Fibroblast of skin of right quadriceps (primary cell): ENCODE measurements at regions not wholly inside any gene's neighbourhood (a gene's known extent, or its start where the extent isn't known, plus 50 kb on each side); places are given as distances from the start of the nearest gene placed in this dataset.
"Not testable (repeated sequence)": the region's sequence is repeated elsewhere in the genome, so short reads cannot be mapped to it uniquely, and the experiment has no call there.

Experiments used
- DNase-seq: peaks from one replicate; pipeline ENCODE4 v3.0.0-alpha.2; 2013

- DNase-seq = no peak
Observed at GRCh38 chr5:85428426-85428934, 1043.8 kb upstream of the EDIL3 start.

DNA sequence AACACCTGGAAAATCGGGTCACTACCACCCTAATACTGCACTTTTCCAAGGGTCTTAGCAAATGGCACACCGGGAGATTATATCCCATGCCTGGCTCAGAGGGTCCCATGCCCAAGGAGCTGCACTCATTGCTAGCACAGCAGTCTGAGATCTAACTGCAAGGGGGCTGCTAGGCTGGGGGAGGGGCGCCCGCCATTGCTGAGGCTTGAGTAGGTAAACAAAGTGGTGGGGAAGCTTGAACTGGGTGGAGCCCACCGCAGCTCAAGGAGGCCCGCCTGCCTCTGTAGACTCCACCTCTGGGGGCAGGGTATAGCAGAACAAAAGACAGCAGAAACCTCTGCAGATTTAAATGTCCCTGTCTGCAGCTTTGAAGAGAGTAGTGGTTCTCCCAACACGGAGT is 1047.0 kb upstream of the EDIL3 start:
- DNase-seq = not testable (repeated sequence)

DNA sequence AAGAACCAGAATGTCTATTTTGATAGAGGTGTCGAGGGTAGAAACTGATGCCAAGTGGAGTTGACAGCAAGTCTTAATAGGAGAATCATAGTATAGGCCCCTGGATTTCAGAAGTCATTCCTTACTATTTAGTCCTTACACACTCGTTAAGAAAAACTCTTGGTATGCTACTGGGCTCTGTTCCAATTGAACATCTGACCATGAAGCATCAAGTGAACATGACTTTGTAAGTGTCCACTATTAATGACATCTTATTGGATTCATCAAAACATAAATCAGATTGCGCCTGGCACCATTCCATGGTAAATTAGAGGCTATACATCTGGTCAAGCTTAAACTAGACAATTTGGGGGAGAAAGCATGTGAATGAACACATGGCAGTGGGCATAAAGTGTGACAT is 1056.5 kb upstream of the EDIL3 start:
- no peak for DNase-seq

GRCh38 chr5:85441853-85442252 is 1057.2 kb upstream of the EDIL3 start:
- no peak for DNase-seq

DNA sequence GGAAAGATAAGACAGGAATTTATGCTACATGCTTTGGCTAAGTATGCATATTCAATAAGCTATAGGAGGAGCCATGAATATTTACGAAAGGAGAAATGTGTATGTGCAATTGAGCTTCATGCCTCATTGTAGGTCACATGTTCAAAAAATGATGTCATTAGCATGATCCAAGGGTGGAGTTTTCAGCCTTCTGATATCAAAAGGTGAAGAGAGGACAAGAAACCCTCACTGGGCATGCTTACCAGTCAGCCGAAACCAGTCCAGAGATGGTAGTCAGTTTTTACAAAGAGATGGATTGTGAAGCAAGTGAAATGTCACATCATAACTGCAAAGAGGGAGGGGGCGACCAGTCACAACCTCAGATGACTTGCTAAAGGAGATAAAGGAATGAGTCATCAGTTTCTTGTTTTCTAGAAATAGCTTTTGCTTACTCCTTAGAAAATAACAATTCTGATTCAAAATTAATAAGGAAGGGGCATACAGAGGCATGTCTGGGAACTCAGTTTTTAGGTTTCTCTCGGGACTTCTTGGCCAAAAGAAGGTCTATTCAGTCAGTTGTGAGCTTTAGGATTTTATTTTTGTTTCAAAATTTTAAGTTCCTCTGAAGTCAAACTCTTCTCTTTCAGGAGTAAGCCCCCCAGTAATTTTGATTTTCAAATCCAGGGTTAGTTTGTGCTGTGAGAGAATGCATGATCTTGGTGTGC is 1067.8 kb upstream of the EDIL3 start:
- DNase-seq = no peak

GRCh38 chr5:85453026-85453349 is 1068.3 kb upstream of the EDIL3 start:
- DNase-seq = no peak

DNA sequence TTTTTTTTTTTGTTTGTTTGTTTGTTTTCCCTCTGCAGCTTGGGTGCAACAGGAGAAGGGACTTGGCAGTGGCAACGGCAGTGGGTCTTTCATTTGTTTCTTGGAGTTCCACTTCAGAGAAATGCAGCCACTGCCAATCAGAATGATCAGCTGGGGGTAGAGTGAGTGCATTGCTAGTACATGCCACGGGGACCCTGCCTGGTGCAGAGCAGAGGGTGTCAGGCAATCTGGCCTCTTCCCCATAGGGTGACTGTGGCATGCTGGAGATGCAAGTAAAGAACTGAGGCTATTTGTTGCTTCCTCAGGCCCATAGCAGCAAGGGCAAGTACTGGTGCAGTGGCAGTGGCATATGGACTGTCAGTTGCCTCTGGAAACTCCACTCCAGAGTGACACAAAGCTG is 1073.6 kb upstream of the EDIL3 start:
- DNase-seq = no peak

DNA sequence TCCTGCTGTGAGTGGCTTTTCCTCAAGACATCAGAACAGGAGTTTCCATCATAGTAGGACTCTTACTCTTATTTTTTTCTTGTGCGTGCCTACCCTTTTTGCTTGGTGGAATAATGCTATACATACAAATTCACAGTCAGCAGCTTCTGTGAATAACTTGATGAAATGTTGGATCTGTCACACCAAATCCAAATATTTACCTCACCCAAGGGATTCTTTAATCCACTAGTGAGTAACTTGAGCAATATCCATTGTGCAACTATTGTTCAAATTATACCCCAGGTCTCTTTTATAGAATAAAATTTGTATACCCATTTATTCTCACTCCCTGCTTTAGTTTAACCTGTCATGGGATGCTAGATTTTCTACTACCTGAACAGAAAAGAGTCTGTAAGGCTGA is 1078.3 kb upstream of the EDIL3 start:
- no peak for DNase-seq

GRCh38 chr5:85466423-85466822 is 1081.7 kb upstream of the EDIL3 start:
- no peak for DNase-seq

DNA sequence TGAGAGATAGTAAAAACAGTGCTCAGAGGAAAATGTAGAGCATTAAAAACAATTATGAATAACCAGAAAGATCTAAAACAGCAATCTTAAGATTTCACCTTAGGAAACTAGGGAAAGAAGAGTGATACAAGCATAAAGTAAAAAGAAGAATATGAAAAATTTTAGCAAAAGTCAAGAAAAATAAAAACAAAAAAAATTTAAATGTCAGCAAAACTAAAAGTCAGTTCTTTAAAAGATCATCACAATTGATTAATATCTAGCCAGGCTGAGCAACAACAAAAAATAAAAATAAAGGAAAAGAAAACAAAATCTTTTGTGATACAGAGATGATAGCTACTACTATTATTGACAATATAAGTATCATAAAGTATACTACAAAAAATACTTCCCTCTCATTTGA is 1088.1 kb upstream of the EDIL3 start:
- DNase-seq = no peak

- DNase-seq = not testable (repeated sequence)
Observed at GRCh38 chr5:85475151-85475550, 1090.5 kb upstream of the EDIL3 start.

DNA sequence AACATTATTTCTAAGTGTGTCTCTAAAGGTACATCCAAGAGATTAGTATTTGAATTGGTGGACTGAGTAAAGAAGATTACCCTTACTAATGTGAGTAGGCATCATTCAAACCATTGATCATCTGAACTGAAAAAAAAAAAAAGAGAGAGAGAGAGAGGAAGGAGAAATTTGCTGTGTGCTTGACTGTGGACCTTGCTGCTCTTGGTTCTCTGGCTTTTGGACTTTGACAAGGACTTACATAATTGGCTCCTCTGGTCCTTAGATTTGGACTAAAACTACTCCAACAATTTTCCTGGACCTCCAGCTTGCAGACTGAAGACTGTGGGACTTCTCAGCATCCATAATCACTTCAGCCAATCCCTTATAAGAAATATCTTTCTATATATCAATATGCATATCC is 1091.9 kb upstream of the EDIL3 start:
- DNase-seq = no peak

DNA sequence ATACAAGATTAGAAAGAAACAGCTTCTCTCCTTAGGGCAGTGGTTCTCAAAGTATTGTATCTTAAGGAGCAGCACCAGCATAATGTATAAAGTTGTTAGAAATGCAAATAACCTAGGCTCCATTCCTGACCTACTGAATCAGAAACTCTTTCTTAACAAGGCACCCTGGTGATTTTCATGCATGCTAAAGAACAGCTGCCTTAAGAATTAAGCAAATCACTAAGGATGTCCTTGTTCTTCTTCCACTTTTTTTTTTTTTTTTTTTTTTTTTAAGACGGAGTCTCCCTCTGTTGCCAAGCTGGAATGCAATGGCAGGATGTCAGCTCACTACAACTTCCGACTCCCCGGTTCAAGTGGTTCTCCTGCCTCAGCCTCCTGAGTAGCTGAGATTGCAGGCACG is 1095.2 kb upstream of the EDIL3 start:
- no peak for DNase-seq

GRCh38 chr5:85484982-85485574 is 1100.4 kb upstream of the EDIL3 start:
- DNase-seq = no peak

- no peak for DNase-seq
Observed at GRCh38 chr5:85488295-85488694, 1103.6 kb upstream of the EDIL3 start.

DNA sequence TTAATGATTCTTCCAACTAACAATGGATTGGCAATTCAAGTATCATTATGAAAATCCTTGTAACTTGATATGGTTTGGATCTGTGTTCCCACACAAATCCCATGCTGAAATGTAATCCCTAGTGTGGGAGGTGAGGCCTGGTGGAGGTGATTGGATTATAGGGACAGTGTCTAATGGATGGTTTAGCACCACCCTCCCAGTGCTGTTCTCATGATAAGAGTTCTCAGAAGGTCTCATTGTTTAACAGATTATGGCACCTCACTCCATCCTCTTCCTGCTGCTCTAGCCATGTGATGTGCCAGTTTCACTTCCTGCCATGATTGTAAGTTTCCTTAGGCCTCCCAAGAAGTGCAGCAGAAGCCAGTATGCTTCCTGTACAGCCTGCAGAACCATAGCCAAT is 1116.2 kb upstream of the EDIL3 start:
- no peak for DNase-seq

- no peak for DNase-seq
Observed at GRCh38 chr5:85512896-85513295, 1104.8 kb upstream of the COX7C start.

DNA sequence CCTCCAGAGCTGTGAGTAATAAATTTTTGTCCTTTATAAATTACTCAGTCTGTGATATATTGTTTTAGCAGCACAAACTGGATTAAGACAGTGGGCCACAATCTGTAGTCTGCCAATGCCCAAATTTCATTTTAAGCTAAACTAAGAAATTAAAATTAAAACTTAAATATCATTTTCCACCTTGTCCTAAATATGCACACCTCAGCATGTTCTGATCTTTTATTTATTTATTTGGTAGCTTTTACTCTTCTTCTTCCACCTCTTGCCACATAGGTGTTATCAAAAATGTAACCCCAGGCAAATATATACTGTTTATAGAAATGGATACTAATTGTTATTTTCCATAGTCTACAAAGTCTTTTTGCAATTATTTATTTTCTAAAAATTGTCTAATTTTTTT is 1102.2 kb upstream of the COX7C start:
- no peak for DNase-seq

DNA sequence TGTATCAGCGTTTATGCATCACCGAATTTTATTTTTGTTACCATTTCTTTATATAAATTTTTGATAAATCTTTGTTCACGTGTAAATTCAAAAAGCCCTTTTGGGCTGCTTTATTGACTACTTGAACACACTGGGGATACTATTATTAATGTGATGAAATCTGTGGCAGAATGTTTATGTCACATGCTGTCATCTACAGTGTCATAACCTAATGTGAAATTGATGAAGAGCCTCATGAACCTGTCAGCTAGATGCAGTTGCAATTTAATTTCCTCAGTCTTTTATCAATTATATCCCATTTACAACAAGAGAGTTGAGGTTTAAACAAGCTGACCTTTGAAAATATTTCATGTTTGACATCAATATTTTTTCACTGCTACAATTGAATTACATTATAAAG is 1100.4 kb upstream of the COX7C start:
- DNase-seq = no peak

GRCh38 chr5:85533341-85534047 is 1084.2 kb upstream of the COX7C start:
- DNase-seq = no peak

GRCh38 chr5:85538362-85538761 is 1079.4 kb upstream of the COX7C start:
- DNase-seq = no peak

- DNase-seq = no peak
Observed at GRCh38 chr5:85545129-85545528, 1072.6 kb upstream of the COX7C start.

GRCh38 chr5:85549229-85549628 is 1068.5 kb upstream of the COX7C start:
- no peak for DNase-seq

DNA sequence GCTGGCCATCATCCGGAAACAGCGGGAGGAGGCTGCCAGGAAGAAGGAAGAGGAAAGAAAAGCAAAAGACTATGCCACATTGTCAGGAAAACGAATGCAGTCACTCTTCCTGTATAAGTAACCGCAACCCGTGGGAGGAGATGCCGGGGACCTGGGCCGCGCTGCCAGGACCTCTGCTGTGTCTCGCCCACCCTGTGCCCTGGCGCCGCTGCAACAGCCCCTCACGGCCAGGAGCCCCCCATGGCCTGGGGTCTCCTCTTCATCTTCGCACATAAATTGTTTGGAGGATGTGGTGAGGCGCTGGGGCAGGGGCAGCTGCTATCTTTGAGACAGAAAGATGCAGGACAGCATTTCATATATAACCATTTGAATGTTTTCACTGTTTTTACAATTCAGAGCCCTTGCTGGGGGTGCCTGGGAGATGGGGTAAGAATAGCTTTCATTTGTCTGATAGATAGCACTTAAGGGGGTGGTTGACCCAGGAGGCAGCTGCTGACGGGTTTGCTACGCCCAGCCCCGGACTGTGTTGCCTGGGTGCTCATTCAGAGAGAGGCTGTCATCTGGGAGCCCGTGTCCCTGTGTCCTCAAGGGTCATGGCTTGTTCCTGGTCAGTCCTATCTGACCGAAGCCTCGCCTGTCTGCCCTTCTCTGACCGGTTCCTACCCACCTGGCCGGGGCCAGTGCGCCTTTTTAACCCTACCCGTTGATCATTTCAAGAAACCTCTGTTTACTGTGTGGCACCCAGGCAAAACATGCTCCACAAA is 1067.7 kb upstream of the COX7C start:
- DNase-seq = no peak
